ENCODE measurements at regions not wholly inside any gene's neighbourhood (a gene's known extent, or its start where the extent isn't known, plus 50 kb on each side); places are given as distances from the start of the nearest gene placed in this dataset.
A peak's percentile ranks its signal among the peaks of the same experiment; 100 is the strongest.

DNA sequence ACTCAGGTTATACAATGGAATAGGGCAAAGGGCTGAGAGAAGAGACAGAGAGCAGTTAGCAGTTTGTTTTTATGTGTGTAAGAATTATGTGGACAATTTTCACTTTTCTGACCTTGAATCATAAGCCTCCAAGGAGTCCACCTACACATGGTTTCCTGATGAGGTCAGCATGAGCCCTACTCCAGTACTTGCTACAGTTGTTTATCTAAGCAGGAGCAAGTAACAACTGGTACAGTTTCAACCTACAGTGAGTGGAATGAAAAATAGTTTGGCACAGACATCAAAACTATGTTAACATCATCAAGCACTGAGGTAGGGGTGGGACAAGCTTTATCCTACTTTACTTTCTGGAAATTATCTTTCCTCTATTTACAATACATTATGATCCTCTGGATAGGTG is 426.7 kb upstream of the ID4 start:
- peak; percentile 59 for DNase-seq (ENCODE audit: low spot score)

DNA sequence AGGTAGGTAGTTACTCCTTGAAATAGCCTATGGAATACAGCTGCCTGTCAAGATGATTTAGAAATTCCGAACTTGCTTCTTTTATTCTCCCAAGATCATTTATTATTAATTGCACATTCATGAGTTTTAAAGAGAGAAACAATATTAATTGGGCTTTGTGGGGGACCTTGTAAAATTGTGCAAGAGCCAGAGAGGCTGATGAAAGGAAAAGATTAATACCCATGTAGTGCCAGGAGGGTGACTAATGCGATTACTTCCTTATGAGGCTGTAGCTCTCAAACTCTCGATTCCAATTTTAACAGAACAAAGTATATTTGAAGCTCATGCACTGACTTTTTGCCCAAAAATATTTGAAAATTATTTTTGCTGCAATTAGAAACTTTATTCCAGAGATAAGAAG is 423.8 kb upstream of the ID4 start:
- no peak for DNase-seq (ENCODE audit: low spot score)

DNA sequence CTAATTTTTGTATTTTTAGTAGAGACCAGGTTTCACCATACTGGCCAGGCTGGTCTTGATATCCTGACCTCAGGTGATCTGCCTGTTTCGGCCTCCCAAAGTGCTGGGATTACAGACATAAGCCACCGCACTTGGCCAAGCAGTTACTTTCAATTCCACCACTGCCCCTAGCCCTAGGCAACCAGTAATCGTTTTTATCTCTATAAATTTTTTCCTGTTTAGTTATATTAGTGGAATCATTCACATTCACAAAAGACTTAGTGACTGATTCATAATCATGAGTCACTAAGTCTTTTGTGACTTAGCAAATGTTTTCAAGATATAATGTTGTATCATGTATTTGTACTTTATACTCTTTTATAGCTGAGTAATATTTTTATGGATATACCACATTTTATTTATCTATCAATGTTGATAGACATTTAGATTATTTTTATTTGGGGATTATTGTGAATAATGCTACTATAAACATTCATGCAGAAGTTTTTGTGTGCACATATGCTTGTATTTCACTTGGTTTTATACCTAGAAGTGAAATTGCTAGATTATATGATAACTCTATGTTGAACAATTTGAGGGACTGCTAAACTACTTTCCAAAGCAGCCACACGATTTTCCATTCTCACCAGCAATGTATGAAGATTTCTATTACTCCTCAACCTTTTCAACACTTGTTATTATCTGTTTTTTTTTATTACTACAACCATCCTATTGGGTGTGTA is 421.4 kb upstream of the ID4 start:
- DNase-seq (ENCODE audit: low spot score): peak; percentile 15

DNA sequence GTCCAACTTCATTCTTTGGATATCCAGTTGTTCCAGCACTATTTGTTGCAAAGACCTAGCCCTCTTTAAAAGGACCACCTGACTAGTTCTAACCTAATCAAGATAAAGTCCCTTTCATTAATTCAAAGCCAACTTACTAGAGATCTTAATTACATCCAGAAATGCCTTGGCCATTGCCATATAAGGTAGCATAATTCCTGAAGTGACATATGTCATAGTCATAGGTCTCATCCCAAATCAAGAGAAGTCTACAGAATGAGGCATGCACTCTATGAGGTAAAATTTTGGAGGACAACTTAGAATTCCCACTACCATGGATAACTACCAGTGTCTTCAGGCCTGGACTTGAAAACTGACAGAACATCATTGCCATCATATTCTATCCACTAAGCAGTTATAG is 420.4 kb upstream of the ID4 start:
- no peak for DNase-seq (ENCODE audit: low spot score)

DNA sequence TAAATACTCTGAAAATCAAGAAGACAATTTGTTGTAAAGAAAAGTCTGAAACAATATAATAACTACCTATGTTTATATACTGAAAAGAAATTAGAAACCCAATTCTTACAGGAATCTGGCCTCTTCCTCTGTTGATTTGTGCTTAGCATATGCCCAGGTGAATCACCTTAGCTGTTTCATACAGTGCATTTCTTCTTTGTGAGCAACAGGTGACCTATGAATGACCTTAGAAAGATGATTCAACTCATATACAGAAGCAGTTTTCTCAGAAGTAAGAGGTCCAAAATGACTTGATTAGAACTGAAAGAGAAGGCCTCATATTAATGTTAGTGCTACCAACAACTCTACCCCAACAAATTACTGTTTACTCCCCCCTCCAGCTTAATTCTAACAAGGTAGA is 419.5 kb upstream of the ID4 start:
- no peak for DNase-seq (ENCODE audit: low spot score)

DNA sequence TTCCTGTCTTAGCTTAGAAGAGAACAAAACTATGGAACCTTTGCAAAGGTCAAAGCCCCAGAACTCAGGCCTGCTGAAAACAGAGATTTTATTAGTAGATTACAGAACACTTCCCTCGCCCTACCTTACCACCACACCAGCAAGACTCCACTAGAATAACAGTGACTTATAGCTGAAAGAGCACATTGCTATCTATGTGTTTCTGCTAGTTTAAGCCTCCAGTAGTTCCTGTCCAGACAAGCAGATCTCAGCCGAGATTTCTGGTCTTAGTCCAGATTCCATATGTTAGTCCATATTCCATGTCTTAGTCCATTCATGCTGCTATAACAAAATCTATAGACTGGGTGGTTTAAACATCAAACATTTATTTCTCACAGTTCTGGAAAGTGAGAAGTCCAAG is 412.3 kb upstream of the ID4 start:
- DNase-seq (ENCODE audit: low spot score): no peak

DNA sequence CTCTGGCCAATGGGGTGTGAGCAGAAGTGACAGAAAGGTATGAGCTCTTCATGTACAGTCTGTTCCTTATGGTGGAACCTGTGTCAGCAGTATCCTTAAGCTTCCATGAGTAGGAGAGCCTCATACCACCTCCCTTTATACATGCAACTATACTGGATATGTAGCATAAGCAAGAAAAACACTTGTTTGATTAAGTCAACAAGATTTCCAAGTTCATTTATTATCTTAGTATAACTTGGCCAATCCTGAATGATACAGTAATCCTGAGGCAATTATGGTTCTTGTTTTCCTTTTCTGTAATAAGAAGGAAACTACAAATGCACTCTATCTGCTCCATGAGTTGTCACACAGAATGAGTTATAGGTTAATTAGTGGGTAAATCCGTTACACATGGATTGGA is 409.6 kb upstream of the ID4 start:
- DNase-seq (ENCODE audit: low spot score): no peak

DNA sequence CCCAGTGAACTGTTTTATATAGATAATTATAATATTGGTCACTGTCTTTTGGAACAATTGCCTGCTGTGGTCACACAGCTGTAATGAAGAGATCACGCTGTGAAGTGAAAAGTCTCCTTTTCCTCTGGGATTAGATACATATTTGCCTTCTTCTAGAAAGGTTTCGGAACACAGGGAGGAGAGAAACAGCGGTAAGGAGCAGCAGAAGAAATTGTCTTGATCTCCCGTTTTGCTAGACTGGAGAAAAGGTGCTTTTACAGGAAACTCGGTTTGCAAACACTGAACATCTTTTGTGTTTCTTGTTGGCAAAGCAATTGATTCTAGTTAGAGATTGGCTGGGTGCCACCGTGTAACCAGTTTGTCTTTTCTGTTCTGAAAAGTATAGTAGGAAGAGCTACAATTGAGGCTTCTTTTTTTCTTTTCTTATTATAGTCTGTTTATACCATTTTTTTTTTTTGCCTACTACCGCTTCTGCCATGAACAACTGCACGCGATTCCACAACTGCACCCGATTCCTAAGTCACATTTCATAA is 404.1 kb upstream of the ID4 start:
- DNase-seq (ENCODE audit: low spot score): no peak

DNA sequence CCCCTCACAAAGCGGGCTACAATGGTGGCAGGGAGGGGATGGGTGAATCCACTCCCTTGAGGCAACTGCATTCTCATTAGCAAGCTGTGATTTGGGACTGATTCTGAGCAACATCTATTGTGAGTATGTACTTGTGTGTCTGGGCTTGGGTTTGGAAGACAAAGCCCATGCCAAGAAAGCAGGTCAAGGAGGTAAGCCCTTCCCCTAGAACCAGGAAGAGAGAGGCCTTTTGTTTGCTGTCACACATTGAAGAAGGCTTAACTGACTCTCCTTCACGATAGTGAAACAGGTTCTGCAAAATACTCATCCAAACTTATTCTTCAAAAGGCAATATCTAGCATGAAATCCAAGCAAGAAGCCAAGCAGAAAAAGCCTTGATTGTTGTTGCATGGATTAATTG is 403.1 kb upstream of the ID4 start:
- no peak for DNase-seq (ENCODE audit: low spot score)

DNA sequence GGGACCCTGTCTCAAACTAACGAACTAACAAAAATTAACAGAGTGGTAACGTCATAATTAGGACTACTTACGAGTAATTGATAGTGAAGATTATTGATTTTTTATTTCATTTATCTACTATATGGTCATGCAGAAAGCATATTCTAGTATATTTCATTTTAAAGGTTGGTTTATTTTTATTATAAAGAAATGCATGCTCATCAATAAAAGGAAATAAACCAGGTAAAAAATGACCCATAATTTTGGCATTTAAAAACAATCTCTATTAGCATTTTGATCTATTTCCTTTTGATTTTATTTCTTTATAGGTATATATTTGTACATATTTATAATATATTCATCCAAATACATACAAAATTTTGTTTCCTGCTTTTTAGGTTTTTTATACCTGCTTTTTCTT is 401.4 kb upstream of the ID4 start:
- no peak for DNase-seq (ENCODE audit: low spot score)

DNA sequence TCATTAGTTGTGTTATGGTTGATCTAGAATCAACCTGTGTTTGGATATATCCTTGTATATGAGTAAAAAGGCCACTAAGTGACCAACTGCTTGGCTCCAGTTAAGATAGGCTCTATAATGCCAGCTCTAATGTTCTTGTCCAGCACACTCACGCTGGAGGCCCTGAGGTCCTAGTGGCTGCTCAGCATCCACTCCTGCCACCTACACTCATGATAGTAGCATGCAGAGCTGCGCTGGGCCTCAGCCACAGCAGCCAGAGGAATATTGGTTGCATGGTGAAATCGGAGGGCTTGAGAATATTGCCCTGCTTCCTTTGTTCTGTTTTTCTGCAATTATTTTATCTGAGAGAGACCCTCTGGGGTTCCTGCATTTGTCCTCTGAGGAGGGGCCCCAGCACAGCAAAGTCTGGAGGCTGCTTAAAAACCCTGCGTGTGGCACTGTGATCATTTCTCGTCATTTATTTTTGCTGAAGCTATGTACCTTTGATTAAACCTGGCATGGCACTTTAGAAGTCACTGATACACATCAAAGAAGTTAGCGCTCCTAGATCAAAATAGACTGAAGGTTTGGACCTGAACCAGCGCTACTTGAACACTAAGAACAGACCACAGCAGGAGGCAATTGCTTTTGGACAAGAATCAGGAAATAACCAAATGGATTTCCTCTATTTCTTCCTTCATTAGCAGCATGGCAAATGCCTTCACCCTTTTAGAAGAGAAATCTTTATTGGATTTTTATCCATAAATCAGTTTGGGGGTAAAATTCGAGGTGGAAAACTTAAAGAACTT is 398.4 kb upstream of the ID4 start:
- no peak for DNase-seq (ENCODE audit: low spot score)

DNA sequence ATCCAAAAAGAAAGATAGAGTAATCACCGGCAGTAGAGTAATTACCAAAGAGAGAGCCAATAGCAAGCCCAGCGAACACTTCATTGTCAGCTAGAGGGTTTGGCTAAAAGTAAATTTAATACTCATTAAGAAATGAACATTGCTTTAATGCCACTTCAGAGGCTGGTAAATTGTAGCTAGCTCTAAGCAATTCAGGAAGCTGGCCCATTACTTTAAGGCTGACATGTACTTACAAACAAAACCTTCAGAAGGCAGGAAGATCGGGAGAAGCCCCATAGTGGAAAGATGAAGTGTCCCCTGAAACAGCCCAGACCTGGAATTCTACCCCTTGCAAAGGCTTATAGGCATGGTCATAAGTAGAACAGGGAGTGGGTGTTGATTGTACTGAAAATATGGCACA is 396.6 kb upstream of the ID4 start:
- DNase-seq (ENCODE audit: low spot score): no peak

DNA sequence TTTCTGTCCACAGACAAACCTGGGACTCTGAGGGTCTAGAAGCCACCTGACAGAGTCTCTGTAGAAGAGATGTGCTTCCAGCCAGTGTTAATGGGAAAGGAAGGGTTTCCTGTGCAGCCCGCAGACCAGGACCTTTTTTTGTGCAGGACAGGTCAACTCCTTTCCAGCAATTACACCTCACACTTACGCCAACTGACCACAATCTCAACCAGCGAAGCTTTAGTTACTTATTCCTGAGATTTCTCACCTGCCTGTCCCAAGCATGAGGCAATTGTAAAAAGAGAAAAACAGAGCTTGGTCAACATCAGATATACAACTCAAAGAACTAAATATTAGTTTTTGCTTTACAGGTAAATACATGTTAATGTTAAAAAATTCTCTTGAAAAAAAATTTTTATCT is 393.8 kb upstream of the ID4 start:
- no peak for DNase-seq (ENCODE audit: low spot score)

DNA sequence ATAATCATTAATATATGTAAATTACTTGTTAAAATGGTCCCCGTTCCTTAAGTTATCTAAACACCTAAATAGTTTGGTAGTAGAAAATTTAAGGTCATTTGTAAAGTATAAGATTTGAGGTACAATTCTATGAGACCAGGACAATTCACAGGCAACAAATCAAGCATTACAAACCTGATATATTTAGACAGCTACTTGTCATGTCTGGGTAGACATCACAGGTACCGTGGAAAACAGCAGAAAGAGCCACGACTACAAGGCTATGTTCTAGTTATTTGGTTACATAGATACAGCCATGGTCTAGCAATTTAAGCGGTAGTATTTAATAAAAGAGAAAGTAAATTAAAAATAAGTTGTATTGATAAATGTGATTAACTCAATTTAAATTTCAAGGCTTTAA is 393.1 kb upstream of the ID4 start:
- no peak for DNase-seq (ENCODE audit: low spot score)

DNA sequence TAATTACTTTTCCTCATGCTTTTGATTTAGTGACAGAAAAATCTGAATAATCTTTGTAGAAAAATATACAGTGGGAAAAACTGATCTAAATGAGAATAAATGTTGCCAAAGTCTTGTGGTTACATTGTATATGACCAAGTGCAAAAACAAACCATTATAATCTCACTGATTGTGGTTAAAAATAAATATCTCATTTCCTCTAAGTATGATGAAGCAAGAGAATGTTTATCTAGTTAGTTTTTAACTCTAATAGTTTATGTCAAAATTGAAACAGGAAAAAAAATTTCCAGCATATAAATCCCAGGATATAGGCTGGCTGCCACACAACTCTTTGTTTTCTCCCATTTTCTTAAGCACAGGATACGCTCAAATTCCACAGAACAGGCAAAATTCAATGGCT is 392.7 kb upstream of the ID4 start:
- peak; percentile 33 for DNase-seq (ENCODE audit: low spot score)

DNA sequence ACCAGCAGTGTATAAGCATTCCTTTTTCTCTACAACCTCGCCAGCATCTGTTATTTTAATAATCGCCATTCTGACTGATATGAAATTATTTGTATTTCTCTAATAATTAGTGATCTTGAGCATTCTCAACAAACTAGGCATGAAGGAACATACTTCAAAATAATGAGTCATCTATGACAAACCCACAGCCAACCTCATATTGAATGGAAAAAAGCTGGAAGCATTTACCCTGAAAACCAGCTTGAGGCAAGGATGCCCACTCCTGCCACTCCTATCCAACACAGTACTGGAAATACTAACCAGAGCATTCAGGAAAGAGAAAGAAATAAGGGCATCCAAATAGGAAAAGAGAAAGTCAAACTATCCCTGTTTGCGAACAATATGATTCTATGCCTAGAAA is 390.6 kb upstream of the ID4 start:
- DNase-seq (ENCODE audit: low spot score): no peak

DNA sequence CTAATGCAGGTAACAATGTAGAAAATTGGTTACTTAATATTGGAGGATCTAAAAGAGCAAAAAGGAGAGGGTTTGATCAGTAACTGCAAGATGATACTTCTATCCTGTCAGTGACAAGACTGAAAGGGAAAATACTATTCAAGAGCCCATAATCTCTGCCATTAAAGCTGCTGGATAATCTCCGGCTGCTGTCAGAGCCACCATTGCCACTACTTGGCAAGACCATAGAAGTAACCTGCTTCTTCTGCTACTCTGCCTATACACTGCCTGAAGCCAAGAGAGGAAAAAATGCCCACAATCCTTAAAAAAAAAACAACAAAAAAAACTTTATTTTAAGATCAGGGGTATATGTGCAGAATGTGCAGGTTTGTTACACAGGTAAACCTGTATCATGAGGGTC is 386.5 kb upstream of the ID4 start:
- no peak for DNase-seq (ENCODE audit: low spot score)

DNA sequence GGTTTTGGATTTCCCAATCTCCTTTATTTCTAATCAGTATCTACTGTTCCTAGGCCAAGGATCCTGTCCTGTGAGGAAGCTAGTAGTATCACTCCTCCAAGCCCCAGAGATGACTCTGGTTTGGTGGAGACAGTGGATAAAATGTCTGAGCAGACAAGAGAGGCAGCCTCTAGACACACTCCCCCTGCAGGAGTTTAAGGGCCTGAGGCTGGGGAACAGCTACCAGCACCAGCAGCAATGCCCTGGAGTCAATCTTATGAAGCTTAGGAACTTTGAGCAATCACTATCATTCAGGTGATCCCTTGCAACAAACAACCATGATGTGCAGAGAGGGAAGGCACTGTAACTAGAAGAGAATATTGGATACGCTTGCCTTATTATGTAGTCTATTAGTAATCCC is 384.7 kb upstream of the ID4 start:
- DNase-seq (ENCODE audit: low spot score): no peak

DNA sequence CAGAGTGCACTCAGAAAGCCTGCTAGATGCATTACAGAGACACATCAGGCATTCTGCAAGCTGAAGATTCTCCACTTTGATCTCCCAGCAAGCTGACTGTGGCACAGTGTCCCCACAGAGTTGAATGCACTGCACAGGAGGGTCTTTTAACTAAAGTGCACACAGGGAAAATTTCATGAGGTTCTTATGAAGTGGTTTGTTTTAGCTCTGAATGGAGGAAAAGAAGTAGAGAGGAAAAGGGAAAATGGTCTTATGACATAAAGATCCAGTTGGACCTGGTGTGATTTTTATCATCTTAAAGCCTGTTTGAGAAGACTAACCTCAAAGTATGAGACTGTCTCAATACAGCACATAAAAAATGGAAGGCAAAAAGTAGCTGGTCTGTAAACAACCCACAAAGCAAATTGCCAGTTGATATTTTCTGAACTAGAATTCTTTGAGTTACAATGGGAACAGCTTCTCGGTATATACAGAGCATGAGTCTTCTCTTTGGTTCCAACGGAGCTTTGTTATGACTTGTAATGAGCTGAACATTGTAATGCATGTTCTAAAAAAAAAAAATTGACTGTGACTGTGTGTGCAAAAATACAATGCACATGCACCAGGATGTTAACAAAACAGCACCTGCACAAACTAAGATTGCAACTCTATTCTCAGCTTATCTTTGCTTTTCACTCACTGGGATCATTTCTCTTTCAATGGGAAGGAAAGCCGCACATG is 383.0 kb upstream of the ID4 start:
- DNase-seq (ENCODE audit: low spot score): no peak

DNA sequence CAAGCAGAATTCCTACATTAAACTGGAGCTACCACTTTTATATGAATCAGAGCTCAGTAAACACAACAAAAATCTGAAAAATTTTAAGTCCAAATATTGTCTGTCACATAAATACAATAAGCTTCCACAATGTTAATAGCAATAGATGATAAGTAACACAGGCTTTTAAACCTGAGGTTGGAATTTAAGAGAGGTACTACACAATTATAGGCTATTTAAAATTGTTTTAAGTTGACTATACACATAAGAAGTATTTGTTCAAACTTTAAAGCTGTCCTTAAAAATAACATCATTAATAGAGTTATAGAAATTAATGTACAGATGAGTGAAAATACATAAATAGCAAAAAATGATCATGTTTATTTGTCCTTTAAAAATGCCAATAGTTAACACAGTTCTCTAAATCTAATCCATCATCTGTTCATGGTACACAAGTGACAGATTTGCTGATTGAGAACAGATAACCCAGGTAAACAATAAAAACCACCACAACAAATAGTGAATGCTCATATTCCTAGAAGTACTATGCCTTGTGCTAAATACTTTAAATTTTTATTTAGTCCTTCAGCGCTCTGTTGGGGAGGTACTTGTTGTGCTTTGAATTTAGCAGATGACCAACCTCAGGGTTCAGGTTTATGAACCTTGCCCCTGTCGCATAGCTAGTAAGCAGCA is 382.3 kb upstream of the ID4 start:
- DNase-seq (ENCODE audit: low spot score): no peak

DNA sequence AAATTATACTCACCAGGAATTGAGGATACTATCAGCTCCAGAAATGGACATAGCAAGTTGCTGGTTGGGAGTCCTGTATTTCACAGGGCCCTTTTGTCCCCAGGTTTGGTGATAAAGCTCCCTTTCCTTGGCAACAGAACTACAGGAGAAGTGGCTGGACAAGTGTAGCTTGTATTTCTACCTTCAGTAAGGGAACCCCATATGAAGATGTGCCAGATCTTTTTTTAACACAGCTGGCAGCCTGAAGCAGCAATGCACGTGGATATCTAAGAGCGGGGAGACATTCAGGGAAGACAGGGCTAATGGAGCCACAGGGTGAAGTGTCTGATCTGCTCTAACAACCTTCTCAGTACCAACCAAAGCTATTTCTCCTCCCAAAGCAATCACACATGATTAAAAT is 373.9 kb upstream of the ID4 start:
- DNase-seq (ENCODE audit: low spot score): no peak

DNA sequence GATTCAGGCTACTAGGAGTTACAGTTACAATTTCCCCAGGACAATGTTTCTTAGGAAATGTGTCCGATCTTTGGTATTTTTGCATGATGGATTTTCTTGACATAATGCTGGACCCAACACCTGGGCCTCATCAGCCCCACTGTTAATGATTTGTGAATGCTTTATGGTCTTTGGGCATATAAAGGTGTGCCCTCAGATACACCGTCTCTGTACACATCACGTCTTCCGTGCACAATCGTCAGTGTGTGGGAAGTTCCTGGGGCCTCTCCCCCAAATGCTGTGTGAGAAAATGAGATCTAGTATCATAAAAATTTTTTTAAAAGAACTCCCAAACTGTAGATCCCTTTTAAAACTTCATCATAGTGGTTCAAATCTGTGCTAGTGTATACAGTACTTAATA is 373.2 kb upstream of the ID4 start:
- no peak for DNase-seq (ENCODE audit: low spot score)
